ENCODE measurements at regions not wholly inside any gene's neighbourhood (a gene's known extent, or its start where the extent isn't known, plus 50 kb on each side); places are given as distances from the start of the nearest gene placed in this dataset.

- TF ChIP-seq, protein P1, sequence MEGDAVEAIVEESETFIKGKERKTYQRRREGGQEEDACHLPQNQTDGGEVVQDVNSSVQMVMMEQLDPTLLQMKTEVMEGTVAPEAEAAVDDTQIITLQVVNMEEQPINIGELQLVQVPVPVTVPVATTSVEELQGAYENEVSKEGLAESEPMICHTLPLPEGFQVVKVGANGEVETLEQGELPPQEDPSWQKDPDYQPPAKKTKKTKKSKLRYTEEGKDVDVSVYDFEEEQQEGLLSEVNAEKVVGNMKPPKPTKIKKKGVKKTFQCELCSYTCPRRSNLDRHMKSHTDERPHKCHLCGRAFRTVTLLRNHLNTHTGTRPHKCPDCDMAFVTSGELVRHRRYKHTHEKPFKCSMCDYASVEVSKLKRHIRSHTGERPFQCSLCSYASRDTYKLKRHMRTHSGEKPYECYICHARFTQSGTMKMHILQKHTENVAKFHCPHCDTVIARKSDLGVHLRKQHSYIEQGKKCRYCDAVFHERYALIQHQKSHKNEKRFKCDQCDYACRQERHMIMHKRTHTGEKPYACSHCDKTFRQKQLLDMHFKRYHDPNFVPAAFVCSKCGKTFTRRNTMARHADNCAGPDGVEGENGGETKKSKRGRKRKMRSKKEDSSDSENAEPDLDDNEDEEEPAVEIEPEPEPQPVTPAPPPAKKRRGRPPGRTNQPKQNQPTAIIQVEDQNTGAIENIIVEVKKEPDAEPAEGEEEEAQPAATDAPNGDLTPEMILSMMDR (conservative IDR thresholded peaks at IDR 0.05), result no peak
- no peak for TF ChIP-seq EZH2 (IDR thresholded peaks at IDR 0.05; ENCODE audit: low read depth)
- POLR2A ChIA-PET (ENCODE audit: unreplicated experiment), result no interaction called here
- intact Hi-C loops (cut with micrococcal nuclease; ENCODE audit: unreplicated experiment), result no loop called here
- Histone ChIP-seq H4K20me1 (ENCODE audit: insufficient read depth) (no peaks in the 10 kb centered on the region), H3K4me3 (no peak overlapping the region), H3K27me3 (ENCODE audit: insufficient read depth, low read depth) (no peaks in the 10 kb centered on the region), H3K9me3 (ENCODE audit: insufficient read depth, low read depth) (no peaks in the 10 kb centered on the region), H3K36me3 (ENCODE audit: low read depth) (no peaks in the 10 kb centered on the region), H3K4me2 (no peak overlapping the region), H2AFZ (no peak overlapping the region), H3K27ac (no peak overlapping the region), H3K79me2 (ENCODE audit: low read depth) (no peaks in the 10 kb centered on the region), H3K9me2 (ENCODE audit: insufficient read depth) (no peaks in the 10 kb centered on the region), H3F3A (ENCODE audit: insufficient read depth, low read depth) (no peaks in the 10 kb centered on the region), H3K4me1 (replicated peaks; ENCODE audit: insufficient read depth) (no peaks in the 10 kb centered on the region)
- no TSS peak for BruUV-seq (replicated peaks)
- CTCF ChIA-PET, result no interaction called here
- DNase-seq, result no peak
Observed at GRCh38 chr20:40459299-40459698, 229.7 kb downstream of the MAFB start.

DNA sequence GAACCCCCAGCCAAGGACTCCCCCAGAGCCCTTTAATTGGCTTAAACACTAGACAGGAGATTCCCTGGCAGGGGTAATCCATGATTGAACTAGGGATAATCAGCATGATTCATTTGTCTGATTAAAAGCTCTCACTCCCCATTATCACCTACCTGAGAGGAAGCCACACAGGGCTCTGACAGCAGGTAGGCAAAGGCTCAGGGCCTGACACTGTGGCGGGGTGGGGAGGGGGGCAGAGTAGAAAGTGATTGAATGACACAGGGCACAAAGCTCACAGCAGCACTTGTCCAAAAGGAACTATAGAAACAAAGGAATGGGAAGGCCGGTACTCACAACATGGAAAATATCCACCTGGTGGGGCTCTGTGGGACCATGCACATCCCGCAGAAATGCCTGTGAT lies 231.6 kb downstream of the MAFB start:
- no peak overlapping the region for H3K27ac ChIP-seq
- POLR2A ChIA-PET (ENCODE audit: unreplicated experiment), result no interaction called here
- H3K4me1 ChIP-seq (replicated peaks; ENCODE audit: insufficient read depth), result no peaks in the 10 kb centered on the region
- intact Hi-C loops (cut with micrococcal nuclease; ENCODE audit: unreplicated experiment), result no loop called here
- H3K4me2 ChIP-seq, result no peak overlapping the region
- no peaks in the 10 kb centered on the region for H3F3A ChIP-seq (ENCODE audit: insufficient read depth, low read depth)
- no peaks in the 10 kb centered on the region for H3K79me2 ChIP-seq (ENCODE audit: low read depth)
- H3K36me3 ChIP-seq (ENCODE audit: low read depth), result no peaks in the 10 kb centered on the region
- no peaks in the 10 kb centered on the region for H3K27me3 ChIP-seq (ENCODE audit: insufficient read depth, low read depth)
- BruUV-seq (replicated peaks), result no TSS peak
- no peaks in the 10 kb centered on the region for H4K20me1 ChIP-seq (ENCODE audit: insufficient read depth)
- H3K9me3 ChIP-seq (ENCODE audit: insufficient read depth, low read depth), result no peaks in the 10 kb centered on the region
- TF ChIP-seq, protein P1 (conservative IDR thresholded peaks at IDR 0.05), result no peak
- TF ChIP-seq EZH2 (IDR thresholded peaks at IDR 0.05; ENCODE audit: low read depth), result no peak
- DNase-seq, result no peak
- H3K9me2 ChIP-seq (ENCODE audit: insufficient read depth), result no peaks in the 10 kb centered on the region
- H2AFZ ChIP-seq, result no peak overlapping the region
- CTCF ChIA-PET, result no interaction called here
- H3K4me3 ChIP-seq, result no peak overlapping the region

- H3K4me1 ChIP-seq (replicated peaks; ENCODE audit: insufficient read depth), result peaks cover 22% of the 10 kb centered on the region
- H3K36me3 ChIP-seq (ENCODE audit: low read depth), result no peaks in the 10 kb centered on the region
- H3K4me3 ChIP-seq, result no peak overlapping the region
- H3K9me3 ChIP-seq (ENCODE audit: insufficient read depth, low read depth), result no peaks in the 10 kb centered on the region
- no peak for DNase-seq
- no TSS peak for BruUV-seq (replicated peaks)
- ChIA-PET POLR2A (ENCODE audit: unreplicated experiment) (no interaction called here), CTCF (no interaction called here)
- no peaks in the 10 kb centered on the region for H3K9me2 ChIP-seq (ENCODE audit: insufficient read depth)
- no peak overlapping the region for H3K27ac ChIP-seq
- H3K79me2 ChIP-seq (ENCODE audit: low read depth), result no peaks in the 10 kb centered on the region
- intact Hi-C loops (cut with micrococcal nuclease; ENCODE audit: unreplicated experiment), result no loop called here
- peaks cover 4% of the 10 kb centered on the region; the same call in 1 of the 2 replicates for H3F3A ChIP-seq (ENCODE audit: insufficient read depth, low read depth)
- H4K20me1 ChIP-seq (ENCODE audit: insufficient read depth), result no peaks in the 10 kb centered on the region
- no peaks in the 10 kb centered on the region for H3K27me3 ChIP-seq (ENCODE audit: insufficient read depth, low read depth)
- no peak overlapping the region for H2AFZ ChIP-seq
- TF ChIP-seq EZH2 (IDR thresholded peaks at IDR 0.05; ENCODE audit: low read depth), result no peak
- TF ChIP-seq, protein P1 (conservative IDR thresholded peaks at IDR 0.05), result no peak
- no peak overlapping the region for H3K4me2 ChIP-seq
Observed at GRCh38 chr20:40452758-40453157, 236.3 kb downstream of the MAFB start.
